ENCODE measurements at regions not wholly inside any gene's neighbourhood (a gene's known extent, or its start where the extent isn't known, plus 50 kb on each side); places are given as distances from the start of the nearest gene placed in this dataset.

GRCh38 chr7:16115374-16115773 is 306.0 kb downstream of the CRPPA start:
- intact Hi-C loops (cut with DNase I): no loop called here
- no peak overlapping the region for H3K4me3 ChIP-seq (replicated peaks in 1 of 3)
- DNase-seq: no peak
- 86 to 88% methylated on average over 2 of the region's 2 CpGs for WGBS, 2 donors
- H3K9me3 ChIP-seq: no peaks in the 10 kb centered on the region
- no peaks in the 10 kb centered on the region for H3K4me1 ChIP-seq
- H3K36me3 ChIP-seq: no peaks in the 10 kb centered on the region
- TF ChIP-seq, protein P1, sequence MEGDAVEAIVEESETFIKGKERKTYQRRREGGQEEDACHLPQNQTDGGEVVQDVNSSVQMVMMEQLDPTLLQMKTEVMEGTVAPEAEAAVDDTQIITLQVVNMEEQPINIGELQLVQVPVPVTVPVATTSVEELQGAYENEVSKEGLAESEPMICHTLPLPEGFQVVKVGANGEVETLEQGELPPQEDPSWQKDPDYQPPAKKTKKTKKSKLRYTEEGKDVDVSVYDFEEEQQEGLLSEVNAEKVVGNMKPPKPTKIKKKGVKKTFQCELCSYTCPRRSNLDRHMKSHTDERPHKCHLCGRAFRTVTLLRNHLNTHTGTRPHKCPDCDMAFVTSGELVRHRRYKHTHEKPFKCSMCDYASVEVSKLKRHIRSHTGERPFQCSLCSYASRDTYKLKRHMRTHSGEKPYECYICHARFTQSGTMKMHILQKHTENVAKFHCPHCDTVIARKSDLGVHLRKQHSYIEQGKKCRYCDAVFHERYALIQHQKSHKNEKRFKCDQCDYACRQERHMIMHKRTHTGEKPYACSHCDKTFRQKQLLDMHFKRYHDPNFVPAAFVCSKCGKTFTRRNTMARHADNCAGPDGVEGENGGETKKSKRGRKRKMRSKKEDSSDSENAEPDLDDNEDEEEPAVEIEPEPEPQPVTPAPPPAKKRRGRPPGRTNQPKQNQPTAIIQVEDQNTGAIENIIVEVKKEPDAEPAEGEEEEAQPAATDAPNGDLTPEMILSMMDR (IDR thresholded peaks at IDR 0.05): no peak
- no peak for TF ChIP-seq POLR2A (IDR thresholded peaks at IDR 0.05)
- H3K27me3 ChIP-seq: no peaks in the 10 kb centered on the region
- no peak overlapping the region for H3K27ac ChIP-seq

DNA sequence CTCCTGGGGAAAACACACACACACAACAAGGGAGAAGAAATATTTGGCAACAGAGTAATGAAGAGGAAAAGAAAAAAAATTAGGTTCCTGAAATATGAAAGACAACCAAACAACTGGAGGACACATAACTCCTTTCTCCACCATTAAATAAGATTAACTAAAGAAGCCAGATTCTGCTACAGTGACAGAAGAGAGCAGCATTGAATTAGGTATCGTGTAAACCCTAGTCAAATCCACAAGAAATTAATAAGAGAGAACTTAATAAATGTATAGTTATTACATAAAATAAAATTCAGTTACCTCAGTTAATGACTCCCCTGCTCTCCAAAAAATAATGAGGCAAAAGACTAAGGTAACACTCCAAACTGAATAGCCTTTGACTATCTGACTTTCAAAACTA is 306.7 kb downstream of the CRPPA start:
- H3K36me3 ChIP-seq: no peaks in the 10 kb centered on the region
- WGBS, 2 donors: 78 to 86% methylated on average over 1 of the region's 1 CpG
- intact Hi-C loops (cut with DNase I): no loop called here
- H3K9me3 ChIP-seq: no peaks in the 10 kb centered on the region
- no peaks in the 10 kb centered on the region for H3K4me1 ChIP-seq
- no peak for DNase-seq
- TF ChIP-seq, protein P1 (IDR thresholded peaks at IDR 0.05): no peak
- TF ChIP-seq POLR2A (IDR thresholded peaks at IDR 0.05): no peak
- no peak overlapping the region for H3K4me3 ChIP-seq (replicated peaks in 1 of 3)
- no peak overlapping the region for H3K27ac ChIP-seq
- no peaks in the 10 kb centered on the region for H3K27me3 ChIP-seq

DNA sequence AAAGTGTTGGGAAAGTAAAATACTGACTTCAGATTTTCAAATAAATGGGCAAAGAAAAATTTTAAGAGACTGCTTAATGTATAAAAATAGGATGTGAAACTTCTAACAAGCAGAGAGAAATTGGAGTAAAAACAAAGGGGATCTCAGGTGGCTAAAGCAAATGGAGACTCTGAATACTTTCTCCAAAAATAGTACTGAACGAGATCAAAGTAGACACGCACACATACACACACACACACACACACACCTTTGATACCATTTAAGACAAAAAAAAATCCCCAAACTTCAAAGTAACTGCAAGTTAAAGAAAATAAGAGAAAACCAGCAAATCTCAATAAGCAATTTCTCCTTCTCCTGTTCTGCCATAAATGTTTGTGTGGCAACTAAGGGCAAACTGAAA is 307.3 kb downstream of the CRPPA start:
- no peak overlapping the region for H3K27ac ChIP-seq
- TF ChIP-seq, protein P1 (IDR thresholded peaks at IDR 0.05): no peak
- no peak for TF ChIP-seq POLR2A (IDR thresholded peaks at IDR 0.05)
- no peaks in the 10 kb centered on the region for H3K9me3 ChIP-seq
- no peak for DNase-seq
- no peaks in the 10 kb centered on the region for H3K4me1 ChIP-seq
- WGBS, 2 donors: 70 to 84% methylated on average over 2 of the region's 2 CpGs
- no peaks in the 10 kb centered on the region for H3K27me3 ChIP-seq
- H3K4me3 ChIP-seq (replicated peaks in 1 of 3): no peak overlapping the region
- H3K36me3 ChIP-seq: no peaks in the 10 kb centered on the region
- intact Hi-C loops (cut with DNase I): no loop called here

DNA sequence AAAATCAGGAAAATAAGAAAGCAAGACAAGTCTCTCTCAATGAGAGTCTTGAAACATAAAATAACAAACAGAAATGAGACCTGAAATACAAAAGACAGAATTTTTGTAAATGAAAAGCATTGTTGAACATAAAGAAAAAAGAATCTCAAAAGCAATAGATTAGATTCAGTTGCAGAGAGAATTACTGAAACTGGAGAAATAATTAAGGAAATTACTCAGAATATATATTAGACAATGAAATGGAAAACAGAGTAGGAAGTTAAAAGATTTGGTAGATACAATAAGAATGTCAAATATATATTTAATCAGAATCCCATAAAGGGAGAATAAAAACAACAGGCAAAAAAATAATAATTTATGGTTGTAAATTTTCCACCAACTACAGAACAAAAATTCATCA is 308.3 kb downstream of the CRPPA start:
- no peaks in the 10 kb centered on the region for H3K27me3 ChIP-seq
- H3K4me3 ChIP-seq (replicated peaks in 1 of 3): no peak overlapping the region
- no peak overlapping the region for H3K27ac ChIP-seq
- no peak for DNase-seq
- intact Hi-C loops (cut with DNase I): no loop called here
- no peaks in the 10 kb centered on the region for H3K9me3 ChIP-seq
- no peaks in the 10 kb centered on the region for H3K36me3 ChIP-seq
- TF ChIP-seq POLR2A (IDR thresholded peaks at IDR 0.05): no peak
- TF ChIP-seq, protein P1 (IDR thresholded peaks at IDR 0.05): no peak
- no peaks in the 10 kb centered on the region for H3K4me1 ChIP-seq

DNA sequence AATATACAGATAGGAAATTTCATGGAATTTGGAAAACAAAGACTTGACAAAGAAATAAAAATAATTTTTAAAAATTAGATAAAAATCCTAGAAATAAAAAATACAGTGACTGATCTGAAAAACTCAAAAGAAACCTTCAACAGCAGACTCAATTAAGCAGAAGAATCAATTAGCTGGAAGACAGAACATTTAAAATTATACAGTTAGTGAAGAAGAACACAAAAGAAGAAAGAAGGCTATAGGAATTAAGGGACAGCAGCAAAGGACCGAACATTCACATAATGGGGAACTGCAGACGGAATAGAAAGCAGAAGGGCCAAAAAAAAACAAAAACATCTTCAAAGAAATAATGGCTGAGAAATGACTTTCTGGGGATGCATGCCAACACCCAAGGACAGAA is 314.5 kb downstream of the CRPPA start:
- Histone ChIP-seq H3K4me3 (replicated peaks in 1 of 3) (no peak overlapping the region), H3K36me3 (no peaks in the 10 kb centered on the region), H3K27me3 (no peaks in the 10 kb centered on the region), H3K4me1 (no peaks in the 10 kb centered on the region), H3K9me3 (no peaks in the 10 kb centered on the region), H3K27ac (no peak overlapping the region)
- TF ChIP-seq, protein P1 (IDR thresholded peaks at IDR 0.05): no peak
- no peak for TF ChIP-seq POLR2A (IDR thresholded peaks at IDR 0.05)
- intact Hi-C loops (cut with DNase I): no loop called here
- no peak for DNase-seq
- WGBS, 2 donors: 89 to 94% methylated on average over 2 of the region's 2 CpGs

Measured in thyroid gland (tissue), 4 donors.